Thyroid gland (tissue), 4 donors: ENCODE measurements at regions not wholly inside any gene's neighbourhood (a gene's known extent, or its start where the extent isn't known, plus 50 kb on each side); places are given as distances from the start of the nearest gene placed in this dataset.

Experiments
- CTCF ChIP-seq, 6 experiments: fragments of 200-600 bp in 3 of 6; fragments of 450-650 bp in 3 of 6; sonication (generic) in 3 of 6; IDR thresholded peaks; one replicate each; pipeline ENCODE4 v1.5.1; 2016 to 2019; ENCODE audit warnings: antibody characterized with exemption in 6 of 6, mild to moderate bottlenecking in 2 of 6, inconsistent platforms in 1 of 6, moderate library complexity in 1 of 6
- POLR2A ChIP-seq, 2 donors: fragments of 450-650 bp; IDR thresholded peaks; one replicate each; pipeline ENCODE4 v1.6.1; 2017; ENCODE audit warnings: antibody characterized with exemption in 2 of 2, mild to moderate bottlenecking in 2 of 2, moderate library complexity in 1 of 2

GRCh38 chr21:22597660-22598255 lies 1599.5 kb downstream of the NCAM2 start:
- no peak for TF ChIP-seq POLR2A (IDR thresholded peaks at IDR 0.05)
- TF ChIP-seq CTCF (IDR thresholded peaks at IDR 0.05), result no peak
